AG08396 (cell line): ENCODE measurements at regions not wholly inside any gene's neighbourhood (a gene's known extent, or its start where the extent isn't known, plus 50 kb on each side); places are given as distances from the start of the nearest gene placed in this dataset.
"Not testable (repeated sequence)": the region's sequence is repeated elsewhere in the genome, so short reads cannot be mapped to it uniquely, and the experiment has no call there.

Experiments
- DNase-seq: peaks from one replicate; pipeline ENCODE4 v3.0.0; 2012; ENCODE audit warnings: low spot score, mixed read lengths

GRCh38 chr17:20681746-20682722 lies 102.5 kb downstream of the CDRT15L2 start:
- DNase-seq = not testable (repeated sequence)

- DNase-seq = not testable (repeated sequence)
Observed at GRCh38 chr17:20683651-20684229, 104.2 kb downstream of the CDRT15L2 start.

- DNase-seq = not testable (repeated sequence)
Observed at GRCh38 chr17:20684975-20685374, 105.5 kb downstream of the CDRT15L2 start.

- DNase-seq = not testable (repeated sequence)
Observed at GRCh38 chr17:20687584-20687983, 108.1 kb downstream of the CDRT15L2 start.

GRCh38 chr17:20689170-20689749 lies 109.7 kb downstream of the CDRT15L2 start:
- not testable (repeated sequence) for DNase-seq

GRCh38 chr17:20692706-20693105 lies 113.2 kb downstream of the CDRT15L2 start:
- DNase-seq = not testable (repeated sequence)

- DNase-seq = not testable (repeated sequence)
Observed at GRCh38 chr17:20695871-20696270, 116.3 kb downstream of the CDRT15L2 start.

- DNase-seq = not testable (repeated sequence)
Observed at GRCh38 chr17:20698463-20699206, 119.1 kb downstream of the CDRT15L2 start.

- DNase-seq = not testable (repeated sequence)
Observed at GRCh38 chr17:20700528-20700927, 121.0 kb downstream of the CDRT15L2 start.

GRCh38 chr17:20701366-20701765 lies 121.8 kb downstream of the CDRT15L2 start:
- DNase-seq = not testable (repeated sequence)

GRCh38 chr17:20702692-20703091 lies 123.2 kb downstream of the CDRT15L2 start:
- no peak for DNase-seq

GRCh38 chr17:20703781-20704180 lies 124.3 kb downstream of the CDRT15L2 start:
- no peak for DNase-seq

GRCh38 chr17:20705186-20705585 lies 125.7 kb downstream of the CDRT15L2 start:
- DNase-seq = not testable (repeated sequence)

GRCh38 chr17:20706751-20707373 lies 127.3 kb downstream of the CDRT15L2 start:
- DNase-seq = peak; percentile 2

- not testable (repeated sequence) for DNase-seq
Observed at GRCh38 chr17:20708821-20709220, 129.3 kb downstream of the CDRT15L2 start.

- not testable (repeated sequence) for DNase-seq
Observed at GRCh38 chr17:20716481-20716880, 137.0 kb downstream of the CDRT15L2 start.

- no peak for DNase-seq
Observed at GRCh38 chr17:20721171-20721570, 141.6 kb downstream of the CDRT15L2 start.

GRCh38 chr17:20724391-20724790 lies 144.9 kb downstream of the CDRT15L2 start:
- DNase-seq = not testable (repeated sequence)

- DNase-seq = not testable (repeated sequence)
Observed at GRCh38 chr17:20727201-20727600, 147.7 kb downstream of the CDRT15L2 start.

GRCh38 chr17:20728181-20728580 lies 148.7 kb downstream of the CDRT15L2 start:
- DNase-seq = no peak

GRCh38 chr17:20731131-20731530 lies 151.6 kb downstream of the CDRT15L2 start:
- not testable (repeated sequence) for DNase-seq
